Chondrocyte (in vitro differentiated cells): ENCODE measurements at regions not wholly inside any gene's neighbourhood (a gene's known extent, or its start where the extent isn't known, plus 50 kb on each side); places are given as distances from the start of the nearest gene placed in this dataset.
"Not testable (repeated sequence)": the region's sequence is repeated elsewhere in the genome, so short reads cannot be mapped to it uniquely, and the experiment has no call there.

Experiments
- DNase-seq: peaks from one replicate; pipeline ENCODE4 v3.0.0; 2021; ENCODE audit warnings: mixed read lengths, low spot score
- H3K27ac Mint-ChIP-seq: one replicate; pipeline ENCODE4 v1.8.0; 2021; ENCODE audit warnings: mild to moderate bottlenecking, moderate library complexity, mixed read lengths; ENCODE audit not compliant: unreplicated experiment
- H3K27me3 Mint-ChIP-seq: 2 replicates; pipeline ENCODE4 v1.8.0; 2021; ENCODE audit warnings: low read depth, mixed read lengths
- H3K36me3 Mint-ChIP-seq: 2 replicates; pipeline ENCODE4 v1.8.0; 2021; ENCODE audit warnings: low read depth, mixed read lengths
- H3K4me1 Mint-ChIP-seq: 2 replicates; pipeline ENCODE4 v1.8.0; 2021; ENCODE audit warnings: low read depth, mild to moderate bottlenecking, mixed read lengths
- H3K4me3 Mint-ChIP-seq: one replicate; pipeline ENCODE4 v1.8.0; 2021; ENCODE audit warnings: mild to moderate bottlenecking, moderate library complexity, mixed read lengths; ENCODE audit not compliant: unreplicated experiment
- H3K9me3 Mint-ChIP-seq: 2 replicates; pipeline ENCODE4 v1.8.0; 2021; ENCODE audit warnings: low read depth, mixed read lengths
- CTCF ChIP-seq: fragments of 200-600 bp; sonication (generic); IDR thresholded peaks from 2 replicates; pipeline ENCODE4 v1.5.0; 2021; ENCODE audit warnings: antibody characterized with exemption, mild to moderate bottlenecking, moderate library complexity

GRCh38 chrX:11890836-11891514, 132.9 kb downstream of the MSL3 start:
- Mint-ChIP-seq H3K27me3 (peaks cover 8% of the 10 kb centered on the region), H3K27ac (no peak overlapping the region), H3K4me1 (no peaks in the 10 kb centered on the region), H3K9me3 (peaks cover 13% of the 10 kb centered on the region), H3K4me3 (no peak overlapping the region), H3K36me3 (no peaks in the 10 kb centered on the region)
- no peak for DNase-seq
- no peak for TF ChIP-seq CTCF

- no peak for TF ChIP-seq CTCF
- DNase-seq = no peak
These were observed 136.1 kb downstream of the MSL3 start for GRCh38 chrX:11893933-11894710.

DNA sequence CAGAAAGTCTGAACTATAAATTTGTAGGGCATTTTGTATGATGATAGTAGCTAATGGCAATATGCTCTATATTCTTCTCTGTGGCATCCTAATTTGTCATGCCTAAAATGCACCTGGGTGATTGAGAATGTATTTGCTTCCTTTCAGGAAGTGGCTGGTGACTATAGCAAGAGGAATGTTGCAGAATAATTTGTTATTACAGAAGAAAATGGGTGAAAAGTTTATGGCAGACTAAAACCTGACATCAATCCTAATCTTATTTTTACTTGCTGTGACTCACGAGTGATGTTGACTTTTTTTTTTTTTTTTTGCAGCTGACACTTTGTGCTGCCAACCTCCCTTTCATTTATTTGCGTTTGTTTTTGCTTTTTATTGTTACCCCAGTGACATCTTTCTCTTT, 141.1 kb downstream of the MSL3 start:
- DNase-seq = no peak
- no peak for TF ChIP-seq CTCF
- H3K36me3 Mint-ChIP-seq = no peaks in the 10 kb centered on the region

More at GRCh38 chrX:11893933-11894710, 136.1 kb downstream of the MSL3 start:
- Mint-ChIP-seq H3K4me1 (no peaks in the 10 kb centered on the region), H3K36me3 (no peaks in the 10 kb centered on the region), H3K27ac (no peak overlapping the region), H3K27me3 (peaks cover 2% of the 10 kb centered on the region), H3K9me3 (peaks cover 10% of the 10 kb centered on the region), H3K4me3 (no peak overlapping the region)

DNA sequence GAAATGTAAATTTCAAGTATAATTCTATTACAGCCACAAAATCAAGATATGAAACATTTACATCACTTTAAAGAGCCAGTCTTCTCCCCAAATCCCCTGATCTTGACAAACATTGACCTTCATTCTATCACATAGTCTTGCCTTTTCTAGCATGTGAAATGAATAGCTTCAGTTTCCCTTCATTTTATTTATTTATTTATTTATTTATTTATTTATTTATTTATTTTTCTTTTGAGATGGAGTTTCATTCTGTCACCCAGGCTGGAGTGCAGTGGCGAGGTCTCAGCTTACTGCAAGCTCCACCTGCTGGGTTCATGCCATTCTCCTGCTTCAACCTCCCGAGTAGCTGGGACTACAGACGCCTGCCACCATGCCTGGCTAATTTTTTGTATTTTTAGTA, 147.9 kb downstream of the MSL3 start:
- H3K4me1 Mint-ChIP-seq, H3K27ac Mint-ChIP-seq, H3K27me3 Mint-ChIP-seq, H3K36me3 Mint-ChIP-seq, DNase-seq, H3K4me3 Mint-ChIP-seq: not testable (repeated sequence)
- peaks cover 21% of the 10 kb centered on the region for H3K9me3 Mint-ChIP-seq

More for the DNA sequence above, 141.1 kb downstream of the MSL3 start:
- no peak overlapping the region for H3K4me3 Mint-ChIP-seq
- H3K27me3 Mint-ChIP-seq = no peaks in the 10 kb centered on the region
- no peaks in the 10 kb centered on the region for H3K4me1 Mint-ChIP-seq
- peaks cover 15% of the 10 kb centered on the region for H3K9me3 Mint-ChIP-seq
- H3K27ac Mint-ChIP-seq = no peak overlapping the region

GRCh38 chrX:11908371-11908770, 150.3 kb downstream of the MSL3 start:
- no peak overlapping the region for H3K4me3 Mint-ChIP-seq
- H3K9me3 Mint-ChIP-seq = peaks cover 17% of the 10 kb centered on the region
- TF ChIP-seq CTCF = peak; percentile 62
- no peaks in the 10 kb centered on the region for H3K4me1 Mint-ChIP-seq
- no peaks in the 10 kb centered on the region for H3K36me3 Mint-ChIP-seq
- no peak for DNase-seq
- H3K27ac Mint-ChIP-seq = no peak overlapping the region
- H3K27me3 Mint-ChIP-seq = peaks cover 3% of the 10 kb centered on the region
